SKM-1 treated with dmso at 0.1 percent for 144 hours (cell line): ENCODE measurements at regions not wholly inside any gene's neighbourhood (a gene's known extent, or its start where the extent isn't known, plus 50 kb on each side); places are given as distances from the start of the nearest gene placed in this dataset.

Source experiments
- DNase-seq: peaks from one replicate; lab custom pipeline; 2025; ENCODE audit not compliant: unreplicated experiment; lab: John Stamatoyannopoulos, UW

- no peak for DNase-seq
Observed at GRCh38 chr15:87805117-87805820, 451.3 kb downstream of the NTRK3 start.

- DNase-seq, result no peak
Observed at GRCh38 chr15:87804451-87804850, 452.1 kb downstream of the NTRK3 start.

DNA sequence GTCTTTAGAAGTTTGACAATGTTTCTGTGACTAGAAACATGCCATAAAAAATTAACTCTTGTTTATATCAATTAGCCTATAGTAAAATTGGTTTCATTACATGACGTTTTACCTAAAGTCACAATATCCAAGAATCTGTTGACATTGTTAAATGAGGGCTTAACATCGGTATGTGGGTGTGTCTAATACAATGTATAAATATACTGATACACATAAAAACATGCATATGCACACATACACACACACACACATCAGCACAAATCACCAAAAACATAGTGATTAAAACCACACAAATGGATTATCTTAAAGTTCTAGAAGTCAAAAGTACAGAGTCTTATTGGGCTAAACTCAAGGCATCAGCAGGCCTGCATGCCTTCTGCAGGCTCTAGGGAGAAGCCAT lies 456.7 kb downstream of the NTRK3 start:
- no peak for DNase-seq

DNA sequence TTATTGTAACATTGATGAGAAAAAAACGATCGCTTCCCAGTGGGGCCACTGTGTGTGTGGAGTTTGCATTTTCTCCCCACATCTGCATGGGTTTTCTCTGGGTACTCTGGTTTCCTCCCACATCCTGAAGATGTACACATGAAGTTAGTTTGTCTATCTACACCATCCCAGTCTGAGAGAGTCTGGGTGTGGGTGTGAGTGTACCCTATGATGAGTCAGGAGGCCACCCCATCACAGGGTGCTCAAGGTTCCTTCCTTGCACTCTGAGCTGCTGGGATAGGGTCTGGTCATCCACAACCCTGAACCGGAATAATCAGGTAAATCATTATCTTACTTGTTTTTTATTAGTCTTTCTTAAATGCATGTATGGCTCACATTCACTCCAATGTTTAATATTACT lies 457.1 kb downstream of the NTRK3 start:
- no peak for DNase-seq

DNA sequence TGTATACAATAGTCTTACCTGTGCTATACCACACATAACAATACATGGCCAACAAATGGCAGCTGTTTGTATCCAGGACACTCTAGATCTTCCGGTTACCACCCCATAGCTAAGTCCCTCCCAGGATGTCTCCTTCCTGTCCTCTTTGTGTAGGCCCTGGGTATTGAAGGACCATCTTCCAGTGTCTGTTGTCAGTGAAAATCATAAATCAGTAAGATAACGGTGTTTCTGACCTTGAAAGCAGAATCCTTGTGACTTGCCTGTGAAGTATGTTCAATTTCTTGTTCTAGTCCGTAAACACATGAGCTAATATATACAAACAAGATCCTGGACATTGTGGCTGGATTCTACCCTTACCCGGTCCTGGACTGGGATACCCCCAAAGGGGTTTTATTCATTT lies 462.8 kb downstream of the NTRK3 start:
- DNase-seq, result no peak

GRCh38 chr15:87792250-87793040 lies 464.1 kb downstream of the NTRK3 start:
- no peak for DNase-seq

DNA sequence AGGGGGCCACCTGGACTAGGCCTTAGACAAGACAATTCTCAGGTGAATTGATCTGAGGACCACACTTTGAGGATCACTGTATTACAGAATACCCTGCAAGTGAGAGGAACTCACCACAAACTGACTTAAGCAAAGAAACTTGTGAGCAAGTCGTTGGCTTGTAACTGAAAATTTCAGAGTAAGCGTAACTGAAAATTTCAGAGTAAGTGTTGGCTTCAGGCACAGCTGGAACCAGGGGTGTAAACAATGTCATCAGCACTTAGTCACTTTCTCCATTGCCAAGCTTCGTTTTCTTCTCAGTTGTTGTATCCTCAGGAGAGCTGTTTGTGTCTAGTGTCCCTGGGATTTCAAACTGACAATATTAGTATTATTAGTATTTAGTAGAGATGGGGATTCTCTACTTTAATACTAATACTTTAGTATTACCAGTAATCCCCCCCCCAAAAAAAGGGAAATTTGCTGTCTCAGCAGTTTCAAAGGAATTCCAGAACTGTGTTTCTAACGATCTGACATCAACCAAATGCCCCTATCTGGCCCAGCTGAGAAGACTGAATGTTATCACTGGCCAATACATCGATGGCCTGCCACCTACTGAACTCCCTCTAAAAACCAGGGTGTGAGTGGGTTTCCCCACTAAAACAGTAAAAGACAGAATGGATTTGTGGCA lies 474.4 kb downstream of the NTRK3 start:
- no peak for DNase-seq

DNA sequence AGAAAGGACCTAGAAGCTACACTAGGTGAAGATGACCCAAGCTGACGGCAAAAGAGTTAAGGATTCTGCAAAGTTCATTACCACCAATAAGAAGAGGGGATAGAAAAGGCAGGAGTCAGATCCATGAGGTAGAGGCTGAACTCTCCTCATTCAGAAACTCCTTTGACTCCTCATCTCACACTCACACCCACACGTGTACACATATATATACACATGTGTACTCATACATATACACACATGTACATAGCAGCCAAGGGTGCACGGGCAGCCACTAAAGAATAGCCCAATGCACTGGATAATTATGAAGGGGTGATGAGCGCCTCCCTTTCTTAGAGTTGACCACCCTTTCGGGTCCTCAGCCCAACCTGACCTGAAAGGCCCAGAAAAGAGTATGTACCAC lies 476.8 kb downstream of the NTRK3 start:
- DNase-seq, result no peak

DNA sequence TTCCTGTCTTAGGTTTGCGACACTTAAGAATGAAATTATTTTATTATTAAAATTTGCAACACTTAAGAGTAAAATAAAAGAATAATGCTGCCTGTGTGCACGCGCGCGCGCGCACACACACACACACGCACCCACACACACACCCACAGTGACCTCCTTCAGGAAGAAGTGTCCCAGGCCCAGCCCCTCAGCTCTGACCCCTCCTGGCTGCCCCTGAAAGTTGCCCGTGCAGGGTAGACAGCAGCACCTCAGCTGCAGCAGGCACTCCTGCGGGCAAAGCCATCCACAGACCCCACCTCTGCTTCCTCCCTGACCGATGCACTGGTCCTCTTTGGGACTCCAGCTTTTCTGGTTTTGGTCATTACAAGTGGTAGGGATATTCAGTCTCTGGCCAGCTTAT lies 478.2 kb downstream of the NTRK3 start:
- no peak for DNase-seq

DNA sequence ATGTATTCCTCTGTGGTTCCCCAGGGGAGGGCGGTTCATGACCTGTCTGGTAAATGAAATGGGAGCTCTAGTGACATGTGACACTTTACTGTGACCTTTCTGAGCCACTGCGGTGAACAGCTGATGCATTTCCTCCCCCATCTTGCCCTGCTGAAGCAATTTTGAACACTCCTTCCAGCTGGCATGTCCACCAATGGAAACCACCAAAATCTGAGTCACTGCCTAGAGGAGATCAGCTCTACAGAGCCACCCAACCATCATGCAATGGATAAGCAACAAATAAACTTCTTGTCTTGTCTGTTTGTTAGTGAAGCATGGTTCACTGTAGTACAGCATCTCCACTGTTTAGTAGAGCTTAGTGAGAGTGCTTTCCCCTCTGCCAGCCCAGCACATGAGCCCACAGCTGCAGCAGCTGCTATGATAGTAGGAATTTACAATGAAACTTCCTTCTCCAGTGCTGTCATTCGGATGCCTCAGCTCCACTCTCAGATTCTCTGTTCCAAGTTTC lies 479.4 kb downstream of the NTRK3 start:
- DNase-seq, result no peak

DNA sequence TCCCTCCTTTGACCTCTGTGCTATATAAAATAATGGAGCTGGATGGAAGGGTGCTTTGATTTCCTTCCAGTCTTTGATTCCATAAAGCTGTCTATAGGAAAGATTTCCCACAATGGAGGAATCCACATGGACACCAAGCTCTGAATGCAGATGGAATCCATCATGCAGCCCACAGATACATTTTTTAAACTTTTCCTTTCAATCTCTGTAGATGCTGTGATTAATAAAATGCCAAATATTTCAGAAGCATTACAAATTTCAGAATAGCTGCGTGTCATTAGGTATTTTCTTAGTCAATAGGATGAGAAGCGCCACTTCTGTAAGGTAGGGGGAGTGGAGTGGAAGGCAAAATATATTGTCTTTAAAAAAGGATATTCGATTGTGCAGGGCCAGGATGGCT lies 489.0 kb downstream of the NTRK3 start:
- no peak for DNase-seq

DNA sequence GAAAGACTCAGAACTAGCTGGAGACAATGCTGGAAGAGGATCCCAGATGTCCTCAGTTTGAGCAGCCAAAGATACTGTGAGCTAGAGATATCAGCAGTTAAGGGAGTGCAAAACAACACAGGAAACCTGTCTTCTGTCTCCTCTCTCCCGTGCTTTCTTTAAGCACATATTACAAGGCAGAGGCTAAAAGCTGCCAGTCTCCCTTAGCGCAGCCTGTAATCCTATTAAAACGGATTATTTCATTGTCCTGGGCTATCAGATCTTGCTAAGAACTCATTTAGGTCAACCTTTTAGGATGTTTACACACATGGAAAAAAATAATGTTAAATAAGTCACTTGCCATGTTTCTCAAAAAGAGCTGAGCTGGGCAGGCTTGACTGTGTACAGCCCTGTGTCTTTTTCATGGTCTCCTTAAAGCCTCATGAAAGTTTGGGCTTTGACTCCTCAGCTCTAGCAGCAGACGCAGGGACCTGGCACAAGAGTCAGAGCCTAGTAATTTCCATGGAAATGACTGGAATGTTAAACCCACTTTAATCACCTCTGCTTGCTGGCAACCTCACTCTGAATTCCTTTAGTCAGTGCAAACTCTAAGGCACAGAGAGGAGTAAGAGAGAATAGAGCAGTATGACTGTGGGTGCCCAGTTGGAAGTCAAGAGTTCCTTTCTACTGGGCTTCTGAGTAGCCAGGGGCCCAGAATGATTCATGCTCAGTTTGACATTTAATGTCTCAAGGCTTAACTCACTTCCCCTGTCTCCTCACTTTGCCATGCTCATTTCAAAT lies 491.9 kb downstream of the NTRK3 start:
- no peak for DNase-seq

DNA sequence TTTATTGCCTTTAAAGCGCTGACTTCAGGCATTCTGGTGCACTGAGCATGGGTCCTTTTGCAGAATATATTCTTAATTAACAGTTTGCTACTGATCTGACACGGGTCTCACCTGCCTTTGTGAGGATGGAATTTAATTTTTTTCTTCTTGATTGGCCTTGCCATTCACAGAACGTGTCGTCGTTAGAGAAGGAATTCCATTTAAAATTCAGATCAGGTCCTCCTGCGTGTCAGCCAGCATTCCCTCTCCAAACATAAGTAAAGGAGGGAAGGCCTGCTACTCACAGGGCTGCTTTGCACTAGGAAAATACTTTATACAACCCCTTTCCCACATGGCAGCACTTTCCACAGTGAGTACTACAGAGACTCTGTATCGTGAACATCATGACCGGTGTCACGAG lies 492.7 kb downstream of the NTRK3 start:
- DNase-seq, result no peak

DNA sequence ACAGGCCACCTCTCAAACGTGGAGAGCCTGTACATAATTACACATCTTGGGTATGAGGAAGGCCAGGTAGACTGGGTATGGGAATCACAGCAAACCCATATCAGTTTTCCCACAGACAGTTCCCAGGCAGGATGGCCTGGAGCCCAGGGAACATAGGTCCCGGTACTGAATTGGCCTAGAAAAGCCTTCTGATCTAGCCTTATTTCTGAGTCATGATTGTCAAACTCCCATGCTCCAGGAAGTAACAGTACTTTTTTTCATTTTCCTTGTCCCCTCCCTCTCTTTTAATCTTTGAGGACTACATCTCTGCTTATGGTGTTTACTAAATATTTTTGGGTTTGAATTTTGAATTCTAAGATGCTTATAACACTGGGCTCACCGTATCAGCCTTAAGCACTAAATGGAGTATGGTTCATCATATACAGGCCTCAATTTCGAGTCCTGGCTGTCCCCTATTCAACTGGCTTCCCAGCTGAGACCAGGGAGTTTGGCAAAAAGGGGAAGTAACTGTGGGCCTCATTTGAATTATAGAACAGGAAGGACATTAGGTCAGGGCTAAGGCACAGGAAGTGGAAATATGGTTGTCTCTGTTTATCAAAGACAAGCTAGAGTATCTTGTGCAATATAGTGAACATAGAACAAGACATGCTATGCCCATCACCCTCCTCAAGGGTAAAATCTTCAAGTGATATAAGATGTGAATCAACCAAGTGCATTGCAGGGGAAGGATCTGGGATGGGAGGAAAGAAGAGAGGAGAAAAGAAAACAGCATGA lies 494.6 kb downstream of the NTRK3 start:
- peak; percentile 98 for DNase-seq

GRCh38 chr15:87760547-87761314 lies 495.8 kb downstream of the NTRK3 start:
- no peak for DNase-seq

DNA sequence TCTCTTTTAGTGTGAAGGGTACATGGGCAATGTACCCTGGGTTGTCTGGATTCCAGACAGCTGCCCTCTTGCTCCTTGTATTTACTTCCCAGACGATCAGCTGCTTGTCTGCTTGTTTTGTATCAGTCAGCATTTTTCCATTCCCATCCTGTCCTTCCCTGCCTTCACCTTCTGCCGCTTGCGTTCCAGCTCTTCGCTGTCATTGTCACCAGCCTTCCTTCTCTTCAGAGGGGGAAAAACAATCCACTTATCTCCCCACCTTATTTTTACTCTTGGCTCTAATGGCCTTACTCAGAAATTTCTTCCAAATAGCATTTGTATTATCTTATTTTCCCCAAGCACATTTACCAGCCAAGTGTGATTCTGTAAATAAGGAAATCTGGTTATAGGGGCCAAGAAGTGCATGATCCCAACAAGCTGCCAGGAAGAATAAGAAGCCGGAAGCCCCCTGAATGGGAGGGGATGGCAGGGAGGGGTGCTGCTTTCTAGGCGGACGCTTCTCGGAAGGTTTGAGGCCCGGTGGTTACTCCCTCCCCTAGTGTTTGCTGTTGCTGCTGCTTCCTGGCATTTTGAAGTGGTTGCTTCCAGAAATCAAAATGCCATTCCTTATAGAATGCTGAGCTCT lies 497.6 kb downstream of the NTRK3 start:
- no peak for DNase-seq

DNA sequence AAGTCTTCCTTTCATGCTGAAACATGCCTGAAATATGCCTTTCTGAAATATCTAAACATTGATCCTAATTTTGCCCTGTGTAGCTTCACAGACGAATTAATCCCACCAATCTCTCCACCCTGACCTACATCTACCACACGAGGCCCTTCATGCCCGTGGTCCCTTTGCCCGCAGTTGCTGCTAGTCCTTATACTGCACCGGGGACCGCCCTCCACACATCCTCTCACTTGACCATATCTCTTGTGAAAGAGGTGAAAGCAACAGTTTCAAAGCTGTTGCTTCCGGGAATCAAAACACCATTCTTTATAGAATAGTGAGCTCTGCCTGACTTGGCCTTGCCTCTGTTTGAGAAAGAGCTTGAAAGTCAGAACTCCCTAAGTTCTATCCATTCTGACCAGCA lies 499.5 kb downstream of the NTRK3 start:
- DNase-seq, result peak; percentile 53

- DNase-seq, result no peak
Observed at GRCh38 chr15:87756072-87756471, 500.5 kb downstream of the NTRK3 start.

GRCh38 chr15:87755226-87755625 lies 501.3 kb downstream of the NTRK3 start:
- DNase-seq, result no peak
